ENCODE measurements at regions not wholly inside any gene's neighbourhood (a gene's known extent, or its start where the extent isn't known, plus 50 kb on each side); places are given as distances from the start of the nearest gene placed in this dataset.

DNA sequence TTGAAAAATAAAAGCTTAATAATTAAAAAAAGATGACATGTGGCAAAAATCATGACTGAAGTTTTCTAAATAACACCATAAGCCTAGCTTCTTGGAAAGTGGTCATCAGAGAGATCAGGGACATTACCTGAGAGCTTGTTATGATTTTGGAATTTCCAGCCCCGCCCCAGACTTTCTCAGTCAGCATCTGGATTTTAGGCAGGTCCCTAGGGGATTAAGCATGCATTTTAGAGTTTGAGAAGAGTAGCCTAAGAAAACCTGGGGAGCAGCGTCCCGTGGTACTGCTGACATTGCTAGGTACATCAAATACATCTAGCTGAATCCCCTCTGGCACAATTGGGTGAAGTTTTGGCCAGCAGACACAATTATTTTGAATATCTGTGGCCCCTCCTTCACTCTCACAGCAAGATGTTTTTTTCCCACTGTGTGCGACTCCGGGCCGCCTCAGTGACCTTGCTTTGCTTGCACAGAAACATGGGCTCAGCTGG, 58.7 kb upstream of the MEF2A start:
- in situ Hi-C loops (cut with HindIII; ENCODE audit: low sequenced_read_pairs), result loop anchor here (5.0 kb wide), 1 partner anchor 40 kb away; no protein-coding TSS in a partner anchor

DNA sequence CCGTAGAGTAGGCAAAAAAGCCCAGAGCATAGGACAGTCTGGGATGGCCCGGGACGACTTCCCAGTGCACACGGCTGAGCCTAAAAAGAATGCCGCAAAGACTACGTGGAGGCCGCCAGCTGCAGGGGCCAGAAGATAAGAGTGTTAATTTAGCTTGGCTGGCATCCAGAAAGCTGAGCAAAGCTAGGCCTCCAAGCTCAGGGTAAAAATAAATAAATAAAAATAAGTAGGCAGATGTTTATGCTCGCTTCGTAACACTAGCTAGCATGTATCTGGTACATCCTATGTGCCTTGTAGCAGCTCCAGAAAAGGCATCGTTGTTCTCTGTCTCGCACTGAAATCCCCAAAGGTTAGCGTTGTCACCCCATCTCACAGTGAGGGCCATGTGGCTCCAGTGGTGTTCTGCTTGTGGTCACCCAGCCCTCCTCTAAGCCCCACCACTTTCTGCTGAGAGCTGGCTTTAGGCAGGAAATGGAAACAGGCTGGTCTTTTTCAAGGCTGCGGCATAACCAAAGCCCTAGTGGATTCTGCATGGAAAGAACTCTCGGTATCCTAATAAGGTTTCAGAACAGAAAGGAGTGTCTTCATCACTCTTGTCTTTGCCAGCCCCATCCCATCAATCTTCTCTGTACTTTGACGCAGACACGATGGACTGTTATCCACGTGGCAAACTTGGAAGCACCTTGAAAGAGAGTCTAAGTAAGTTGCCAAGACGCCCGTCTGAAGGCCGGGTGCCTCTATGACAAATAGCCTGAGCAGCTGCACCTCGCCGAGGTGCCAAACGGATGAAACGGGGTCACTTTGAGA, 58.1 kb upstream of the MEF2A start:
- in situ Hi-C loops (cut with HindIII; ENCODE audit: low sequenced_read_pairs), result loop anchor here (5.0 kb wide), 1 partner anchor 40 kb away; no protein-coding TSS in a partner anchor

DNA sequence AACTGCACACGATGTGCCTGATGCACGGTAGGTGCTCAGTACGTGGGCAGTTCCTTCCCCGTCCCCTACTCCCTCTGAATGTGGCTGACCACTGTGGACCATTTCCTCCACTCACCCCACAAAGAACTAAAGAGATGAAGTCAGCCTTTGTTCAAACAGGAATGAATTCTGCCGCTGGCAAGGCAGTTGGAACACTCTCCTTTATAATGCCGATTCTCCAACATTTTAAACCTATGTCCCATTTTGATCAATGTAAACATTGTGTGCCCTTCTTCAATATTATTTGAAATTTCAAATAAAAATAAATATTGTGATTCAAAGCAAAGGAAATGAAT, 57.5 kb upstream of the MEF2A start:
- in situ Hi-C loops (cut with HindIII; ENCODE audit: low sequenced_read_pairs), result loop anchor here (5.0 kb wide), 1 partner anchor 39 kb away; no protein-coding TSS in a partner anchor

DNA sequence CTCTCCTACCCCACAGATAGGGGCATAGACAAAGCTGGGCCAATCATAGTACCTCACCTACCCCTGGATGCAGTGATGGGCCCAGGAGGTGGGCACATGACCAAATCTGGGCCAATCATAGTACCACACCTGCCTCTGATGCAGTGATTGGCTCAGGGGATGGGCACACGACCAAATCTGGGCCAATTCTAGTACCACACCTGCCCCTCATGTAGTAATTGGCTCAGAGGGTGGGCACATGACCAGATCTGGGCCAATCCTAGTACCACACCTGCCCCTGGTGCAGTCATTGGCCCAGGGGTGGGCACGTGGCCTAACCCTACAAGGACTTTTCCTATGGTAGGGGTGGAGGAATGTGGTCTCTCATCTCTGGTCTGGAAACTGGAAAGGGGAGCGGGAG, 56.9 kb upstream of the MEF2A start:
- in situ Hi-C loops (cut with HindIII; ENCODE audit: low sequenced_read_pairs), result loop anchor here (5.0 kb wide), 1 partner anchor 38 kb away; no protein-coding TSS in a partner anchor

DNA sequence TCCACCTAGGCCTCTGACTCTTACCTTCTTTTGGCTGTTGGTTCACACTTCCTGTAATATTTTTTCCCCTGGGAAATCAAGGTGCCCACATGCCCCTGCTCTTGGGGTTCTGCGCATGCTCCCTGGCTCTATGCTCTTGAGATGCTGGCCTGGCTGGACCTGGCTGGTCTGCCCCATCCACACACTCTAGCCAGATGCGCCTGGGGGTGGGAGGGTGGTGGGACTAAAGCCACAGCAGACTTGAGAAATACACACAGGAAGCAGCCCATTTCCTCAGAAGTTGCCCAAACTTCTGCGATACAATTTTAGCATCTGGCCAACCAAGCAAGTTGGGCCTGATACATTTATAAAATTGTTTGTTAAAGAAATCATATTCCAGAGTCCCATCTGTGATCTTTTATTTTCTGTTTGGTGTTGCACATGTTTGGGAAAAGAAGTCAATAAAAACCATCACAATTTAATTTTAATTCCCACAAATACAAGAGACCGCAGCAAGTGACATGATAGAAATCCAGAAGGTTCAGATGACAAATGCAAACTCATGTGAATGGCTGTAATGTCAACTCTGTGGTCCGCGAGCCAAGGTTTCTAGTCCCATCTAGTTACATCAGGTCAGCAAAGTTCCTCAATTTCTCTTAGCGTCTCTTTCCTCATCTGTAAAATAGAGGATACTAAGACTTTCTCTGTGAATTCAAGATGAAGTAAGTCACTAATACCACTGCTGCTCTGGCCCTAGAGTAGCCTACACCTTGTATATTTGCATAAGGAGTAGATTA, 55.9 kb upstream of the MEF2A start:
- in situ Hi-C loops (cut with HindIII; ENCODE audit: low sequenced_read_pairs), result loop anchor here (5.0 kb wide), 1 partner anchor 37 kb away; no protein-coding TSS in a partner anchor

DNA sequence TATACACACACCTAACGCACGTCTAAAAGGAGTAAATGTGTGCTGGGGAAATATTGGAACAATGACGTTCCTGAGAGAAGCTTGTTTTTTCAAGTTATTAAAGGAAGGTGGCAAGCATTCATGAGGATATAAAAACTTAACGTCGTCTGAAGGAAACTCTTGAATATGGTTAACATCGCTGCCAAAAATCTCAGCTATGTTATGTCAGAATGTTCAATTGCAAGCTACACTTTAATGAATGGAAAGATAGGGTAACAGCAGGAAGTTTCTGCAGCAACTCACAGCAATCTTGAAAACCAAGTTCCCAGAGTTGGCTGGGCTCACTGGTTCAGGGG, 54.3 kb upstream of the MEF2A start:
- in situ Hi-C loops (cut with HindIII; ENCODE audit: low sequenced_read_pairs), result no loop called here

DNA sequence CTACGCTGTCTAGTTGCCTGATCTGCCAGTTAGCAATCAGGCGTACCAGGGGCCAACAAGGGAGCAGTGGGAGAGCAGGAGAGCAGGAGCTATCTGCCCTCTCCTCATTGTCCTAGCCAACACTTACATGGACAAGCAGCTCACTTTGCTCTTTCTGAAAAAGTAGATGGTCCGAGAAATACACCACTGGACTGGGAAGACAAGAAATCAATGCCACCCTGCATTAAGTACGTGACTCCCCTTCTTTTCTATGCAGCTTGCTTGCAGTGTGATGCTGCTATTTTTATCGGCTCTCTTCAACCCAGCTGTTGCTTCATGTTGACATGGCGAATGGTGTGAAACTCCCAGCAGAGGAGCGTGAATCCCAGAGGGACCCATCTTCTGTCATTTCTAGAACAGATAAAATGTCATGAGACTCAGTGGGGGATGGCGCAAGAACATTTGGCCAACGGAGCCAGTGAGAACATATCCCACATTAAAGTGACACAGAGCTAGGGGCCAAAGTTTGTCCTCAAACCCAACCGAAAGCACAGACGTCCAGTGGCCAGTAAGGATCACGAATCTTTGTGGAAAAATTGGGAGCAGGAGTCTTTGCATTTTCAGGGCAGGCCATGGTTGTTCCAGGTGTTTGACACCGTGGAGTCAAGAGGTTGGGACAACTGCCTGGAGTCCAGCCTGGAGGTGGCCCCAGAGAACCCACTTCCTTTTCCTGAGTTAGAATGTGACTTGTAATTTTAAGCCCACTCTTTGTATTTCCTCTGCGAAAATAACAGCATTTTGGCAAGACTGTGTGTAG, 53.7 kb upstream of the MEF2A start:
- in situ Hi-C loops (cut with HindIII; ENCODE audit: low sequenced_read_pairs), result no loop called here

DNA sequence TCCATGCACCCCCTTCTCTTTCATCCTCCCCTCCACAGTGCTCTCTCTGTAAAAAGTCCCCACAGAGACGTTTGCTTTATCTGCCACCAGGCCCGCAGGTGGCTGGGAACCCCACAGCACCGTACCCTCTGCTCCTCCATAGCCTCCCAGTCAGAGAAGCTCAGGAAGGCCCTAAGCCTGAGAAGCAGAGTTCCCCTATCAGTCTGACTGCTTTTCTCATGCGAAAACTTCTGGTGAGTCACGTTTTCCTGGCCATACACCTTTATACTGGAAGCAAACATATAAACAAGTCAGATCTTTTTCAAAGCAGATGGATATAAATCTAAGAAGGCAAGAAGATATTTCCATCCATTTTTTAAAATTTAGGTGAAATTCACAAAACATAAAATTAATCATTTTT, 51.5 kb upstream of the MEF2A start:
- in situ Hi-C loops (cut with HindIII; ENCODE audit: low sequenced_read_pairs), result no loop called here
